Panc1 (cell line): ENCODE measurements at regions not wholly inside any gene's neighbourhood (a gene's known extent, or its start where the extent isn't known, plus 50 kb on each side); places are given as distances from the start of the nearest gene placed in this dataset.

ENCODE experiments used
- ATAC-seq: fragments of 200-7000 bp; cut with Tn5 transposase; 2 replicates; pipeline ENCODE4 v1.9.1; 2020; ENCODE audit warnings: mild to moderate bottlenecking, moderate library complexity
- BruUV-seq: library from RNA; stranded (reverse); fragments of 400-500 nt; replicated peaks from 2 replicates; lab custom pipeline; 2021; lab: Mats Ljungman, UMichigan
- CTCF ChIA-PET: fragments of 300-600 bp; sonication (Branson Sonifier 250); formaldehyde crosslinking; loops from one replicate; lab custom pipeline; 2022; ENCODE audit warnings: antibody characterized with exemption; lab: Charles Lee
- POLR2A ChIA-PET: fragments of 300-600 bp; sonication (Branson Sonifier 250); formaldehyde crosslinking; loops from one replicate; lab custom pipeline; 2022; ENCODE audit warnings: antibody characterized with exemption; lab: Charles Lee
- DNase-seq: peaks from one replicate; pipeline ENCODE4 v3.0.0-alpha.2; 2010; ENCODE audit warnings: low read depth, low spot score
- H3K27ac ChIP-seq: 2 replicates; pipeline ENCODE4 v1.5.1; 2011; ENCODE audit warnings: mild to moderate bottlenecking, low read length, inconsistent platforms
- H3K27me3 ChIP-seq: fragments of 200-500 bp; sonication (Bioruptor generic); 2 replicates; pipeline ENCODE4 v1.6.0; 2014; ENCODE audit warnings: low read length, inconsistent platforms; ENCODE audit not compliant: control insufficient read depth, insufficient read depth
- H3K36me3 ChIP-seq: fragments of 200-500 bp; sonication (Bioruptor generic); 2 replicates; pipeline ENCODE4 v1.5.1; 2014; ENCODE audit warnings: inconsistent platforms, mild to moderate bottlenecking, low read length, moderate library complexity; ENCODE audit not compliant: control insufficient read depth, insufficient read depth
- H3K4me1 ChIP-seq: 2 replicates; pipeline ENCODE4 v1.5.1; 2011; ENCODE audit warnings: inconsistent platforms, mild to moderate bottlenecking, low read length, moderate library complexity; ENCODE audit not compliant: control insufficient read depth, insufficient read depth
- H3K4me3 ChIP-seq, 2 experiments: 2 replicates each; pipeline ENCODE4 v1.5.1; 2011 to 2012; ENCODE audit warnings: low read depth in 2 of 2, low read length in 2 of 2, mild to moderate bottlenecking in 2 of 2, inconsistent platforms in 1 of 2, moderate library complexity in 1 of 2
- H3K9me3 ChIP-seq: fragments of 200-500 bp; sonication (Bioruptor generic); 2 replicates; pipeline ENCODE4 v1.5.1; 2014; ENCODE audit warnings: low read depth, mild to moderate bottlenecking, inconsistent platforms, low read length, moderate library complexity; ENCODE audit not compliant: control insufficient read depth, insufficient read depth
- POLR2AphosphoS5 ChIP-seq: IDR thresholded peaks from 2 replicates; pipeline ENCODE4 v1.6.1; 2012; ENCODE audit warnings: mild to moderate bottlenecking, low read depth, low read length, moderate library complexity
- SIN3A ChIP-seq: IDR thresholded peaks from 2 replicates; pipeline ENCODE4 v1.6.1; 2012; ENCODE audit warnings: low read depth, mild to moderate bottlenecking, low read length, moderate library complexity, borderline replicate concordance; ENCODE audit not compliant: insufficient read depth
- TCF7L2 ChIP-seq: IDR thresholded peaks from 2 replicates; pipeline ENCODE4 v1.6.1; 2011; ENCODE audit warnings: mild to moderate bottlenecking, low read depth, low read length, inconsistent platforms
- in situ Hi-C: cut with HindIII; loops from 2 replicates; pipeline ENCODE4 v1.10.0; 2016; ENCODE audit warnings: low sequenced_read_pairs, low pct_unique_long_range_greater_than_20kb
- intact Hi-C: fragments of 100-400 bp; cut with micrococcal nuclease; formaldehyde crosslinking; loops from one replicate; pipeline ENCODE4 v1.10.0; 2022; ENCODE audit not compliant: unreplicated experiment
- TF ChIP-seq, protein P1 (sequence below): fragments of 450-650 bp; IDR thresholded peaks from 2 replicates; pipeline ENCODE4 v1.5.1; 2017; ENCODE audit warnings: mild to moderate bottlenecking
- TF ChIP-seq, protein P2 (sequence below), 2 experiments: IDR thresholded peaks; 2 replicates each; pipeline ENCODE4 v1.6.1; 2011 to 2012; ENCODE audit warnings: low read depth in 2 of 2, control low read depth in 1 of 2, low read length in 1 of 2, mild to moderate bottlenecking in 1 of 2, moderate library complexity in 1 of 2; ENCODE audit not compliant: insufficient read depth in 1 of 2

DNA sequence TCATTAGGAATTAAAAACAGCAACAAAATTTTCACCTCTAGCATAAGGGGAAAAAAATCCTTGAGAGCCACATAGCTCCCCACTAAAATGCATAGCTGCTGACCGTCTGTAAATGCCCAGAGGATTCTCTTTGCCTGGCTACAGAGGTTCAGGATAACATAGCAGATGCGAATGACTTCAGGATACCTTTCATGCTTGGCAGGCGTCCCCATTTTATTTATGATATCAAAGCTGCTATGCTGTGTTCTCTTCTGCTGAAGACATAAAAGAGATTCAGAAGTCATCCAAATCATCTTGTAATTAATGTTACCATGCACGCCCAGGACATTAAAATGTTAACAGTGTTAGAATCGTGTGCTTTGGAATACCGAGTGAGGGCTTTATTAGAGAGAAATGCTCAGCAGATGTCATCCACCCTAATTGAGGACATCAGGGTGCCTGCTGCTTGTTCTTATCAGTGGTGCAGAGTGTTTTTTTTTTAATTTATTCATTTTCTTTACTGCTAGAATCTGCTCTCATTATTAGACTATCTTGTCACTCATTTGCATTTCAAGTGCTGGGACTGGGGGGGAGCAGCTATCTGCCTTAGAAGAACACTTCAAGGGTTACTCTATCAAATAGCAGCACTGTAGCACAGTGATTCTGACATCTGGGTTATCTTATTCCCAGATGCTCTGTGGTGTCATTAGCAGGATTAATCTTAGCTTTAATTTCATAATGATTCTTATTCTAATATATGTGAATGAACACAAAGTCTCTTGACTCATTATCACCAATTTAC, 139.5 kb downstream of the ZNF326 start:
- no peak overlapping the region for H3K4me3 ChIP-seq
- ATAC-seq (no peak), DNase-seq (no peak)
- H3K27me3 ChIP-seq: peaks cover 2% of the 10 kb centered on the region; the same call in 1 of the 2 replicates
- no peaks in the 10 kb centered on the region for H3K4me1 ChIP-seq
- intact Hi-C loops (loop anchor here (10.0 kb wide), 1 partner anchor 440 kb away; no protein-coding TSS in a partner anchor), in situ Hi-C loops (no loop called here)
- no peak overlapping the region for H3K27ac ChIP-seq
- no peaks in the 10 kb centered on the region for H3K36me3 ChIP-seq
- no peak for TF ChIP-seq TCF7L2
- no peak for TF ChIP-seq SIN3A
- TF ChIP-seq, protein P1, sequence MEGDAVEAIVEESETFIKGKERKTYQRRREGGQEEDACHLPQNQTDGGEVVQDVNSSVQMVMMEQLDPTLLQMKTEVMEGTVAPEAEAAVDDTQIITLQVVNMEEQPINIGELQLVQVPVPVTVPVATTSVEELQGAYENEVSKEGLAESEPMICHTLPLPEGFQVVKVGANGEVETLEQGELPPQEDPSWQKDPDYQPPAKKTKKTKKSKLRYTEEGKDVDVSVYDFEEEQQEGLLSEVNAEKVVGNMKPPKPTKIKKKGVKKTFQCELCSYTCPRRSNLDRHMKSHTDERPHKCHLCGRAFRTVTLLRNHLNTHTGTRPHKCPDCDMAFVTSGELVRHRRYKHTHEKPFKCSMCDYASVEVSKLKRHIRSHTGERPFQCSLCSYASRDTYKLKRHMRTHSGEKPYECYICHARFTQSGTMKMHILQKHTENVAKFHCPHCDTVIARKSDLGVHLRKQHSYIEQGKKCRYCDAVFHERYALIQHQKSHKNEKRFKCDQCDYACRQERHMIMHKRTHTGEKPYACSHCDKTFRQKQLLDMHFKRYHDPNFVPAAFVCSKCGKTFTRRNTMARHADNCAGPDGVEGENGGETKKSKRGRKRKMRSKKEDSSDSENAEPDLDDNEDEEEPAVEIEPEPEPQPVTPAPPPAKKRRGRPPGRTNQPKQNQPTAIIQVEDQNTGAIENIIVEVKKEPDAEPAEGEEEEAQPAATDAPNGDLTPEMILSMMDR: no peak
- TF ChIP-seq, protein P2, sequence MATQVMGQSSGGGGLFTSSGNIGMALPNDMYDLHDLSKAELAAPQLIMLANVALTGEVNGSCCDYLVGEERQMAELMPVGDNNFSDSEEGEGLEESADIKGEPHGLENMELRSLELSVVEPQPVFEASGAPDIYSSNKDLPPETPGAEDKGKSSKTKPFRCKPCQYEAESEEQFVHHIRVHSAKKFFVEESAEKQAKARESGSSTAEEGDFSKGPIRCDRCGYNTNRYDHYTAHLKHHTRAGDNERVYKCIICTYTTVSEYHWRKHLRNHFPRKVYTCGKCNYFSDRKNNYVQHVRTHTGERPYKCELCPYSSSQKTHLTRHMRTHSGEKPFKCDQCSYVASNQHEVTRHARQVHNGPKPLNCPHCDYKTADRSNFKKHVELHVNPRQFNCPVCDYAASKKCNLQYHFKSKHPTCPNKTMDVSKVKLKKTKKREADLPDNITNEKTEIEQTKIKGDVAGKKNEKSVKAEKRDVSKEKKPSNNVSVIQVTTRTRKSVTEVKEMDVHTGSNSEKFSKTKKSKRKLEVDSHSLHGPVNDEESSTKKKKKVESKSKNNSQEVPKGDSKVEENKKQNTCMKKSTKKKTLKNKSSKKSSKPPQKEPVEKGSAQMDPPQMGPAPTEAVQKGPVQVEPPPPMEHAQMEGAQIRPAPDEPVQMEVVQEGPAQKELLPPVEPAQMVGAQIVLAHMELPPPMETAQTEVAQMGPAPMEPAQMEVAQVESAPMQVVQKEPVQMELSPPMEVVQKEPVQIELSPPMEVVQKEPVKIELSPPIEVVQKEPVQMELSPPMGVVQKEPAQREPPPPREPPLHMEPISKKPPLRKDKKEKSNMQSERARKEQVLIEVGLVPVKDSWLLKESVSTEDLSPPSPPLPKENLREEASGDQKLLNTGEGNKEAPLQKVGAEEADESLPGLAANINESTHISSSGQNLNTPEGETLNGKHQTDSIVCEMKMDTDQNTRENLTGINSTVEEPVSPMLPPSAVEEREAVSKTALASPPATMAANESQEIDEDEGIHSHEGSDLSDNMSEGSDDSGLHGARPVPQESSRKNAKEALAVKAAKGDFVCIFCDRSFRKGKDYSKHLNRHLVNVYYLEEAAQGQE (IDR thresholded peaks at IDR 0.05; ENCODE audit: insufficient read depth in 1 of 2, low read depth in 2 of 2, low read length in 1 of 2): no peak
- no peak for TF ChIP-seq POLR2AphosphoS5
- no peaks in the 10 kb centered on the region for H3K9me3 ChIP-seq
- CTCF ChIA-PET: no interaction called here
- POLR2A ChIA-PET: no interaction called here
- no TSS peak for BruUV-seq

DNA sequence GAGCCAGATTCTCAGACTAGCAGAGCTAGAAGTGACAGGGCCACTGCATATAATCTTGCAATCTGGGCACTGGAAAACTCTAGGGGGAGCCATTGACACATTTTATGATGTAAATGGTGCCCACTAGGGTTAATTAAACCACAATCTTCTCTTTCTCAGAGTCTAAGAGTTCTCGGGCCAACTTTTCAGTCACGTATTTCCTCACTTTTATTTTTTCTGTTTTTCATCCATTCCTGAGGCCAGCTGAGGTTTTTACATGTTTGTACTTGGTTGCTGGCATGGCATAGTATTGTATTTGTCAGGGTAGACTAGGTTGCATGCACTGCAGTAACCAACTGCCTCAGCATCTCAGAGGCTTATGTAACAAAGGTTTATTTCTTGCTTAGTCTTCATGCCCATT, 138.2 kb downstream of the ZNF326 start:
- H3K9me3 ChIP-seq: no peaks in the 10 kb centered on the region
- no peak overlapping the region for H3K27ac ChIP-seq
- no TSS peak for BruUV-seq
- no peak for DNase-seq
- in situ Hi-C loops: no loop called here
- H3K4me3 ChIP-seq: no peak overlapping the region
- intact Hi-C loops: loop anchor here (10.0 kb wide), 1 partner anchor 442 kb away; no protein-coding TSS in a partner anchor
- peak; percentile 89 for ATAC-seq
- peaks cover 7% of the 10 kb centered on the region; the same call in 1 of the 2 replicates for H3K27me3 ChIP-seq
- POLR2A ChIA-PET: no interaction called here
- no peaks in the 10 kb centered on the region for H3K36me3 ChIP-seq
- TF ChIP-seq, protein P2 (IDR thresholded peaks at IDR 0.05; ENCODE audit: insufficient read depth in 1 of 2, low read depth in 2 of 2, low read length in 1 of 2): no peak
- TF ChIP-seq, protein P1: peak; percentile 78
- CTCF ChIA-PET: interaction anchor here (0.6 to 1.0 kb wide), 2 partner anchors 24 to 588 kb away, joined by 4 read pairs; no protein-coding TSS in a partner anchor
- no peaks in the 10 kb centered on the region for H3K4me1 ChIP-seq
